ENCODE measurements at regions not wholly inside any gene's neighbourhood (a gene's known extent, or its start where the extent isn't known, plus 50 kb on each side); places are given as distances from the start of the nearest gene placed in this dataset.
"Not testable (repeated sequence)": the region's sequence is repeated elsewhere in the genome, so short reads cannot be mapped to it uniquely, and the experiment has no call there.

- DNase-seq (ENCODE audit: extremely low read depth in 1 of 11, low read depth in 9 of 11, low spot score in 4 of 11), result no peak
Observed at GRCh38 chr11:13120691-13121090, 111.6 kb downstream of the RASSF10 start.

- peak in 10 of 11 donors; percentile 67 to 87 (median 74) for DNase-seq (ENCODE audit: extremely low read depth in 1 of 11, low read depth in 9 of 11, low spot score in 4 of 11)
Observed at GRCh38 chr11:13126430-13126829, 117.3 kb downstream of the RASSF10 start.

- no peak for DNase-seq (ENCODE audit: extremely low read depth in 1 of 11, low read depth in 9 of 11, low spot score in 4 of 11)
Observed at GRCh38 chr11:13127161-13127560, 118.0 kb downstream of the RASSF10 start.

- DNase-seq (ENCODE audit: extremely low read depth in 1 of 11, low read depth in 9 of 11, low spot score in 4 of 11), result no peak
Observed at GRCh38 chr11:13128354-13128753, 119.2 kb downstream of the RASSF10 start.

- no peak for DNase-seq (ENCODE audit: extremely low read depth in 1 of 11, low read depth in 9 of 11, low spot score in 4 of 11)
Observed at GRCh38 chr11:13134066-13134465, 125.0 kb downstream of the RASSF10 start.

GRCh38 chr11:13134886-13135285, 125.8 kb downstream of the RASSF10 start:
- no peak for DNase-seq (ENCODE audit: extremely low read depth in 1 of 11, low read depth in 9 of 11, low spot score in 4 of 11)

GRCh38 chr11:13135385-13136271, 126.5 kb downstream of the RASSF10 start:
- DNase-seq (ENCODE audit: extremely low read depth in 1 of 11, low read depth in 9 of 11, low spot score in 4 of 11), result no peak

GRCh38 chr11:13136272-13136596, 127.1 kb downstream of the RASSF10 start:
- DNase-seq (ENCODE audit: extremely low read depth in 1 of 11, low read depth in 9 of 11, low spot score in 4 of 11), result no peak

- no peak for DNase-seq (ENCODE audit: extremely low read depth in 1 of 11, low read depth in 9 of 11, low spot score in 4 of 11)
Observed at GRCh38 chr11:13137844-13138301, 128.8 kb downstream of the RASSF10 start.

GRCh38 chr11:13139085-13139484, 130.0 kb downstream of the RASSF10 start:
- not testable (repeated sequence) for DNase-seq (ENCODE audit: extremely low read depth in 1 of 11, low read depth in 9 of 11, low spot score in 4 of 11)

GRCh38 chr11:13140028-13140870, 131.1 kb downstream of the RASSF10 start:
- DNase-seq (ENCODE audit: extremely low read depth in 1 of 11, low read depth in 9 of 11, low spot score in 4 of 11), result peak in 3 of 11 donors; percentile 59 to 81 (median 69)

- DNase-seq (ENCODE audit: extremely low read depth in 1 of 11, low read depth in 9 of 11, low spot score in 4 of 11), result no peak
Observed at GRCh38 chr11:13140873-13141655, 131.9 kb downstream of the RASSF10 start.

GRCh38 chr11:13141731-13142709, 132.9 kb downstream of the RASSF10 start:
- DNase-seq (ENCODE audit: extremely low read depth in 1 of 11, low read depth in 9 of 11, low spot score in 4 of 11), result no peak

GRCh38 chr11:13143486-13144297, 133.9 kb upstream of the BMAL1 start:
- DNase-seq (ENCODE audit: extremely low read depth in 1 of 11, low read depth in 9 of 11, low spot score in 4 of 11), result no peak

- DNase-seq (ENCODE audit: extremely low read depth in 1 of 11, low read depth in 9 of 11, low spot score in 4 of 11), result no peak
Observed at GRCh38 chr11:13145461-13145860, 132.1 kb upstream of the BMAL1 start.

- DNase-seq (ENCODE audit: extremely low read depth in 1 of 11, low read depth in 9 of 11, low spot score in 4 of 11), result no peak
Observed at GRCh38 chr11:13149991-13150390, 127.6 kb upstream of the BMAL1 start.

GRCh38 chr11:13150487-13150886, 127.1 kb upstream of the BMAL1 start:
- DNase-seq (ENCODE audit: extremely low read depth in 1 of 11, low read depth in 9 of 11, low spot score in 4 of 11), result no peak
